ENCODE measurements at regions not wholly inside any gene's neighbourhood (a gene's known extent, or its start where the extent isn't known, plus 50 kb on each side); places are given as distances from the start of the nearest gene placed in this dataset.

GRCh38 chr7:80347173-80347572, 164.7 kb downstream of the GNAT3 start:
- intact Hi-C loops (cut with DNase I): no loop called here
- TF ChIP-seq, protein P1, sequence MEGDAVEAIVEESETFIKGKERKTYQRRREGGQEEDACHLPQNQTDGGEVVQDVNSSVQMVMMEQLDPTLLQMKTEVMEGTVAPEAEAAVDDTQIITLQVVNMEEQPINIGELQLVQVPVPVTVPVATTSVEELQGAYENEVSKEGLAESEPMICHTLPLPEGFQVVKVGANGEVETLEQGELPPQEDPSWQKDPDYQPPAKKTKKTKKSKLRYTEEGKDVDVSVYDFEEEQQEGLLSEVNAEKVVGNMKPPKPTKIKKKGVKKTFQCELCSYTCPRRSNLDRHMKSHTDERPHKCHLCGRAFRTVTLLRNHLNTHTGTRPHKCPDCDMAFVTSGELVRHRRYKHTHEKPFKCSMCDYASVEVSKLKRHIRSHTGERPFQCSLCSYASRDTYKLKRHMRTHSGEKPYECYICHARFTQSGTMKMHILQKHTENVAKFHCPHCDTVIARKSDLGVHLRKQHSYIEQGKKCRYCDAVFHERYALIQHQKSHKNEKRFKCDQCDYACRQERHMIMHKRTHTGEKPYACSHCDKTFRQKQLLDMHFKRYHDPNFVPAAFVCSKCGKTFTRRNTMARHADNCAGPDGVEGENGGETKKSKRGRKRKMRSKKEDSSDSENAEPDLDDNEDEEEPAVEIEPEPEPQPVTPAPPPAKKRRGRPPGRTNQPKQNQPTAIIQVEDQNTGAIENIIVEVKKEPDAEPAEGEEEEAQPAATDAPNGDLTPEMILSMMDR (IDR thresholded peaks at IDR 0.05): no peak
- Histone ChIP-seq H3K4me3 (no peak overlapping the region), H3K27ac (no peak overlapping the region), H3K9me3 (no peaks in the 10 kb centered on the region), H3K27me3 (no peaks in the 10 kb centered on the region), H3K36me3 (no peaks in the 10 kb centered on the region), H3K4me1 (no peaks in the 10 kb centered on the region)
- no peak for ATAC-seq
- DNase-seq: no peak

- Histone ChIP-seq H3K27me3 (no peaks in the 10 kb centered on the region), H3K9me3 (no peaks in the 10 kb centered on the region), H3K4me1 (no peaks in the 10 kb centered on the region), H3K27ac (no peak overlapping the region), H3K36me3 (no peaks in the 10 kb centered on the region), H3K4me3 (no peak overlapping the region)
- DNase-seq: no peak
- intact Hi-C loops (cut with DNase I): no loop called here
- ATAC-seq: no peak
- TF ChIP-seq, protein P1 (IDR thresholded peaks at IDR 0.05): no peak
These were observed 165.2 kb downstream of the GNAT3 start for GRCh38 chr7:80346704-80347103.

GRCh38 chr7:80335511-80336231, 176.2 kb downstream of the GNAT3 start:
- TF ChIP-seq, protein P1 (IDR thresholded peaks at IDR 0.05): no peak
- Histone ChIP-seq H3K27me3 (no peaks in the 10 kb centered on the region), H3K36me3 (no peaks in the 10 kb centered on the region), H3K27ac (no peak overlapping the region), H3K4me1 (no peaks in the 10 kb centered on the region), H3K4me3 (no peak overlapping the region), H3K9me3 (no peaks in the 10 kb centered on the region)
- DNase-seq: no peak
- intact Hi-C loops (cut with DNase I): no loop called here
- no peak for ATAC-seq

- no peaks in the 10 kb centered on the region for H3K27me3 ChIP-seq
- H3K9me3 ChIP-seq: no peaks in the 10 kb centered on the region
- H3K27ac ChIP-seq: no peak overlapping the region
- no peak for ATAC-seq
- intact Hi-C loops (cut with DNase I): no loop called here
- H3K4me1 ChIP-seq: no peaks in the 10 kb centered on the region
- no peak overlapping the region for H3K4me3 ChIP-seq
- TF ChIP-seq, protein P1 (IDR thresholded peaks at IDR 0.05): no peak
- H3K36me3 ChIP-seq: no peaks in the 10 kb centered on the region
- no peak for DNase-seq
These were observed 177.0 kb downstream of the GNAT3 start for GRCh38 chr7:80334908-80335307.

- H3K9me3 ChIP-seq: no peaks in the 10 kb centered on the region
- ATAC-seq (no peak), DNase-seq (no peak)
- no peaks in the 10 kb centered on the region for H3K4me1 ChIP-seq
- TF ChIP-seq, protein P1 (IDR thresholded peaks at IDR 0.05): no peak
- intact Hi-C loops (cut with DNase I): no loop called here
- H3K36me3 ChIP-seq: no peaks in the 10 kb centered on the region
- no peaks in the 10 kb centered on the region for H3K27me3 ChIP-seq
- H3K4me3 ChIP-seq: no peak overlapping the region
- no peak overlapping the region for H3K27ac ChIP-seq
These were observed 177.7 kb downstream of the GNAT3 start for GRCh38 chr7:80334196-80334595.

- no peak overlapping the region for H3K4me3 ChIP-seq
- no peak for DNase-seq
- intact Hi-C loops (cut with DNase I): no loop called here
These were observed 178.8 kb downstream of the GNAT3 start for GRCh38 chr7:80333040-80333439.

More at GRCh38 chr7:80333040-80333439, 178.8 kb downstream of the GNAT3 start:
- no peaks in the 10 kb centered on the region for H3K27me3 ChIP-seq
- no peaks in the 10 kb centered on the region for H3K9me3 ChIP-seq
- TF ChIP-seq, protein P1 (IDR thresholded peaks at IDR 0.05): no peak
- ATAC-seq: no peak
- no peak overlapping the region for H3K27ac ChIP-seq
- H3K36me3 ChIP-seq: no peaks in the 10 kb centered on the region
- no peaks in the 10 kb centered on the region for H3K4me1 ChIP-seq
